ENCODE measurements at regions not wholly inside any gene's neighbourhood (a gene's known extent, or its start where the extent isn't known, plus 50 kb on each side); places are given as distances from the start of the nearest gene placed in this dataset.
"Not testable (repeated sequence)": the region's sequence is repeated elsewhere in the genome, so short reads cannot be mapped to it uniquely, and the experiment has no call there.

DNA sequence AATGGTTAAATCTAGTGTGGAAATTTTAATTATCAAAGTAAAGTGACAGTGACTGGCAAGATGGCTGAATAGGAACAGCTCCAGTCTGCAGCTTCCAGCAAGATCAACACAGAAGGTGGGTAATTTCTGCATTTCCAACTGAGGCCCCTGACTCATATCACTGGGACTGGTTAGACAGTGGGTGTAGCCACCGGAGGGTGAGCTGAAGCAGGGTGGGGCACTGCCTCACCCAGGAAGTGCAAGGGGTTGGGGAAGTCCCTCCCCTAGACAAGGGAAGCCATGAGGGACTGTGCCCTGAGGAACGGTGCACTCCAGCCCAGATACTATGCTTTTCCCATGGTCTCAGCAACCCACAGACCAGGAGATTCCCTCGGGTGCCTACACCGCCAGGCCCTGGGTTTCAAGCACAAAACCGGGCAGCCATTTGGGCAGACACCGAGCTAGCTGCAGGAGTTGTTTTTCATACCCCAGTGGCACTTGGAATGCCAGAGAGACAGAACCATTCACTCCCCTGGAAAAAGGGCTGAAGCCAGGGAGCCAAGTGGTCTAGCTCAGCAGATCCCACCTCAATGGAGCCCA is 716.6 kb downstream of the ROBO2 start:
- TF ChIP-seq CTCF (IDR thresholded peaks at IDR 0.05; ENCODE audit: extremely low read depth in 1 of 2, insufficient read depth in 1 of 2, low read depth in 1 of 2, low read length in 2 of 2); POLR2A (IDR thresholded peaks at IDR 0.05; ENCODE audit: low read depth, low read length); JUN (IDR thresholded peaks at IDR 0.05; ENCODE audit: borderline replicate concordance, insufficient read depth, insufficient read length, low read depth); MYC (IDR thresholded peaks at IDR 0.05; ENCODE audit: low read depth, low read length); EZH2 (IDR thresholded peaks at IDR 0.05; ENCODE audit: borderline replicate concordance, low read depth, low read length, severe bottlenecking); GATA2 (IDR thresholded peaks at IDR 0.05; ENCODE audit: insufficient read depth, insufficient read length, low read depth, low read length); POLR2AphosphoS5 (IDR thresholded peaks at IDR 0.05; ENCODE audit: insufficient read depth, low read depth, low read length); FOS (IDR thresholded peaks at IDR 0.05; ENCODE audit: borderline replicate concordance, insufficient read depth, low read length): not testable (repeated sequence)
- TF ChIP-seq, protein P1, sequence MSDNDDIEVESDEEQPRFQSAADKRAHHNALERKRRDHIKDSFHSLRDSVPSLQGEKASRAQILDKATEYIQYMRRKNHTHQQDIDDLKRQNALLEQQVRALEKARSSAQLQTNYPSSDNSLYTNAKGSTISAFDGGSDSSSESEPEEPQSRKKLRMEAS (IDR thresholded peaks at IDR 0.05; ENCODE audit: insufficient read depth, insufficient read length) = not testable (repeated sequence)

Data from endothelial cell of umbilical vein (primary cell).